Duodenal mucosa (tissue), 2 donors: ENCODE measurements at regions not wholly inside any gene's neighbourhood (a gene's known extent, or its start where the extent isn't known, plus 50 kb on each side); places are given as distances from the start of the nearest gene placed in this dataset.

ENCODE experiments used
- H3K27ac ChIP-seq: one replicate; pipeline ENCODE4 v1.7.0; 2013; ENCODE audit warnings: low read depth, low read length
- H3K27me3 ChIP-seq, 2 donors: one replicate each; pipeline ENCODE4 v1.7.0; 2013; ENCODE audit warnings: low read length in 2 of 2, control low read depth in 1 of 2; ENCODE audit not compliant: insufficient read depth in 2 of 2, control insufficient read depth in 1 of 2
- H3K36me3 ChIP-seq, 2 donors: one replicate each; pipeline ENCODE4 v1.7.0; 2013; ENCODE audit warnings: low read length in 2 of 2, control low read depth in 1 of 2; ENCODE audit not compliant: insufficient read depth in 2 of 2, control insufficient read depth in 1 of 2
- H3K4me1 ChIP-seq, 2 donors: one replicate each; pipeline ENCODE4 v1.7.0; 2013; ENCODE audit warnings: low read length in 2 of 2, control low read depth in 1 of 2; ENCODE audit not compliant: insufficient read depth in 2 of 2, control insufficient read depth in 1 of 2
- H3K4me3 ChIP-seq, 2 donors: one replicate each; pipeline ENCODE4 v1.7.0; 2013; ENCODE audit warnings: low read length in 2 of 2, low read depth in 1 of 2
- H3K9ac ChIP-seq, 2 donors: one replicate each; pipeline ENCODE4 v1.7.0; 2013; ENCODE audit warnings: low read length in 2 of 2, low read depth in 1 of 2
- H3K9me3 ChIP-seq, 2 donors: one replicate each; pipeline ENCODE4 v1.7.0; 2013; ENCODE audit warnings: low read length in 2 of 2, control low read depth in 1 of 2; ENCODE audit not compliant: control insufficient read depth in 1 of 2

- H3K9me3 ChIP-seq, result no peaks in the 10 kb centered on the region
- no peak overlapping the region for H3K4me3 ChIP-seq
- no peak overlapping the region for H3K9ac ChIP-seq
- H3K27me3 ChIP-seq, result no peaks in the 10 kb centered on the region
- H3K4me1 ChIP-seq, result no peaks in the 10 kb centered on the region
- no peaks in the 10 kb centered on the region for H3K36me3 ChIP-seq
- H3K27ac ChIP-seq, result no peak overlapping the region
These were observed 665.9 kb downstream of the BCL11B start for GRCh38 chr14:98606041-98606640.

GRCh38 chr14:98606816-98607215 is 665.2 kb downstream of the BCL11B start:
- Histone ChIP-seq H3K36me3 (no peaks in the 10 kb centered on the region), H3K27me3 (no peaks in the 10 kb centered on the region), H3K9me3 (no peaks in the 10 kb centered on the region), H3K27ac (no peak overlapping the region), H3K4me3 (no peak overlapping the region), H3K4me1 (no peaks in the 10 kb centered on the region), H3K9ac (no peak overlapping the region)

- H3K4me1 ChIP-seq, result no peaks in the 10 kb centered on the region
- H3K4me3 ChIP-seq, result no peak overlapping the region
- no peaks in the 10 kb centered on the region for H3K27me3 ChIP-seq
These were observed 664.6 kb downstream of the BCL11B start for GRCh38 chr14:98607341-98607910.

GRCh38 chr14:98608071-98609060 is 663.6 kb downstream of the BCL11B start:
- no peaks in the 10 kb centered on the region for H3K36me3 ChIP-seq
- H3K9me3 ChIP-seq, result no peaks in the 10 kb centered on the region
- H3K4me3 ChIP-seq, result no peak overlapping the region
- no peaks in the 10 kb centered on the region for H3K27me3 ChIP-seq
- no peak overlapping the region for H3K9ac ChIP-seq
- no peaks in the 10 kb centered on the region for H3K4me1 ChIP-seq
- H3K27ac ChIP-seq, result no peak overlapping the region

More at GRCh38 chr14:98607341-98607910, 664.6 kb downstream of the BCL11B start:
- Histone ChIP-seq H3K9ac (no peak overlapping the region), H3K27ac (no peak overlapping the region), H3K9me3 (no peaks in the 10 kb centered on the region), H3K36me3 (no peaks in the 10 kb centered on the region)

- Histone ChIP-seq H3K4me1 (no peaks in the 10 kb centered on the region), H3K9ac (no peak overlapping the region), H3K27ac (no peak overlapping the region), H3K27me3 (no peaks in the 10 kb centered on the region), H3K4me3 (no peak overlapping the region), H3K9me3 (peaks cover 0 to 5% of the 10 kb centered on the region in 2 donors), H3K36me3 (no peaks in the 10 kb centered on the region)
These were observed 659.4 kb downstream of the BCL11B start for GRCh38 chr14:98612434-98613200.

- no peaks in the 10 kb centered on the region for H3K27me3 ChIP-seq
- H3K9me3 ChIP-seq, result peaks cover 0 to 7% of the 10 kb centered on the region in 2 donors
- no peaks in the 10 kb centered on the region for H3K4me1 ChIP-seq
- no peak overlapping the region for H3K4me3 ChIP-seq
- no peaks in the 10 kb centered on the region for H3K36me3 ChIP-seq
- no peak overlapping the region for H3K27ac ChIP-seq
- no peak overlapping the region for H3K9ac ChIP-seq
These were observed 657.3 kb downstream of the BCL11B start for GRCh38 chr14:98614741-98615140.

- Histone ChIP-seq H3K9ac (no peak overlapping the region), H3K27ac (no peak overlapping the region), H3K4me3 (no peak overlapping the region), H3K36me3 (no peaks in the 10 kb centered on the region), H3K4me1 (no peaks in the 10 kb centered on the region), H3K27me3 (no peaks in the 10 kb centered on the region), H3K9me3 (peaks cover 0 to 7% of the 10 kb centered on the region in 2 donors)
These were observed 649.6 kb downstream of the BCL11B start for GRCh38 chr14:98622208-98623051.

- Histone ChIP-seq H3K36me3 (no peaks in the 10 kb centered on the region), H3K27me3 (no peaks in the 10 kb centered on the region), H3K4me1 (no peaks in the 10 kb centered on the region), H3K9me3 (peaks cover 0 to 3% of the 10 kb centered on the region in 2 donors), H3K27ac (no peak overlapping the region), H3K4me3 (no peak overlapping the region), H3K9ac (no peak overlapping the region)
These were observed 648.1 kb downstream of the BCL11B start for GRCh38 chr14:98623788-98624415.

GRCh38 chr14:98633380-98633779 is 638.6 kb downstream of the BCL11B start:
- H3K9ac ChIP-seq, result no peak overlapping the region
- no peaks in the 10 kb centered on the region for H3K9me3 ChIP-seq
- H3K27me3 ChIP-seq, result no peaks in the 10 kb centered on the region
- no peaks in the 10 kb centered on the region for H3K4me1 ChIP-seq
- H3K4me3 ChIP-seq, result no peak overlapping the region
- H3K36me3 ChIP-seq, result no peaks in the 10 kb centered on the region
- no peak overlapping the region for H3K27ac ChIP-seq
